NOMO-1 treated with dmso at 0.1 percent for 144 hours (cell line): ENCODE measurements at regions not wholly inside any gene's neighbourhood (a gene's known extent, or its start where the extent isn't known, plus 50 kb on each side); places are given as distances from the start of the nearest gene placed in this dataset.

Experiments
- DNase-seq: peaks from one replicate; lab custom pipeline; 2025; ENCODE audit not compliant: unreplicated experiment; lab: John Stamatoyannopoulos, UW

- DNase-seq, result peak; percentile 79
These were observed 53.7 kb upstream of the TMX4 start for GRCh38 chr20:8073024-8073832.

GRCh38 chr20:8074931-8075330 is 55.4 kb upstream of the TMX4 start:
- no peak for DNase-seq

GRCh38 chr20:8076306-8077136 is 55.5 kb upstream of the PLCB1 start:
- no peak for DNase-seq

- DNase-seq, result no peak
These were observed 55.0 kb upstream of the PLCB1 start for GRCh38 chr20:8077137-8077466.

- DNase-seq, result no peak
These were observed 53.5 kb upstream of the PLCB1 start for GRCh38 chr20:8078528-8078914.

- no peak for DNase-seq
These were observed 52.1 kb upstream of the PLCB1 start for GRCh38 chr20:8079976-8080375.

- DNase-seq, result no peak
These were observed 50.0 kb upstream of the PLCB1 start for GRCh38 chr20:8082025-8082424.
